ENCODE measurements at regions not wholly inside any gene's neighbourhood (a gene's known extent, or its start where the extent isn't known, plus 50 kb on each side); places are given as distances from the start of the nearest gene placed in this dataset.

GRCh38 chr21:24197132-24197643 lies 1410.1 kb downstream of the MRPL39 start:
- no peak for DNase-seq

GRCh38 chr21:24188506-24188905 lies 1418.8 kb downstream of the MRPL39 start:
- no peak for DNase-seq

- no peak for DNase-seq
These were observed 1424.2 kb downstream of the MRPL39 start for GRCh38 chr21:24183077-24183476.

GRCh38 chr21:24179110-24179509 lies 1428.2 kb downstream of the MRPL39 start:
- no peak for DNase-seq

- DNase-seq, result no peak
These were observed 1432.2 kb downstream of the MRPL39 start for GRCh38 chr21:24175106-24175505.

- DNase-seq, result no peak
These were observed 1435.5 kb downstream of the MRPL39 start for GRCh38 chr21:24171736-24172135.

GRCh38 chr21:24163539-24163938 lies 1443.7 kb downstream of the MRPL39 start:
- DNase-seq, result no peak

- no peak for DNase-seq
These were observed 1446.8 kb downstream of the MRPL39 start for GRCh38 chr21:24160528-24160927.

GRCh38 chr21:24153137-24153536 lies 1454.1 kb downstream of the MRPL39 start:
- no peak for DNase-seq

- DNase-seq, result no peak
These were observed 1456.5 kb downstream of the MRPL39 start for GRCh38 chr21:24150753-24151152.

- DNase-seq, result no peak
These were observed 1458.8 kb downstream of the MRPL39 start for GRCh38 chr21:24148461-24148860.

GRCh38 chr21:24147674-24148073 lies 1459.6 kb downstream of the MRPL39 start:
- no peak for DNase-seq

GRCh38 chr21:24131056-24131455 lies 1476.2 kb downstream of the MRPL39 start:
- no peak for DNase-seq

GRCh38 chr21:24127651-24128050 lies 1479.6 kb downstream of the MRPL39 start:
- DNase-seq, result no peak

- no peak for DNase-seq
These were observed 1483.5 kb downstream of the MRPL39 start for GRCh38 chr21:24123785-24124184.

GRCh38 chr21:24118738-24119459 lies 1488.4 kb downstream of the MRPL39 start:
- DNase-seq, result no peak

GRCh38 chr21:24115141-24115540 lies 1492.1 kb downstream of the MRPL39 start:
- no peak for DNase-seq

- DNase-seq, result no peak
These were observed 1495.3 kb downstream of the MRPL39 start for GRCh38 chr21:24112020-24112419.

GRCh38 chr21:24110846-24111245 lies 1496.4 kb downstream of the MRPL39 start:
- DNase-seq, result no peak

- no peak for DNase-seq
These were observed 1510.1 kb downstream of the MRPL39 start for GRCh38 chr21:24097181-24097580.

GRCh38 chr21:24096651-24097050 lies 1510.6 kb downstream of the MRPL39 start:
- no peak for DNase-seq

- DNase-seq, result no peak
These were observed 1514.2 kb downstream of the MRPL39 start for GRCh38 chr21:24093032-24093431.

GRCh38 chr21:24076179-24076578 lies 1531.1 kb downstream of the MRPL39 start:
- DNase-seq, result no peak

- no peak for DNase-seq
These were observed 1551.6 kb downstream of the MRPL39 start for GRCh38 chr21:24055696-24056095.

GRCh38 chr21:24050231-24050630 lies 1557.0 kb downstream of the MRPL39 start:
- no peak for DNase-seq

Data from activated T-cell treated with anti-CD3 and anti-CD28 coated beads, Interleukin-2, amount 50 U/mL, for 48 hours (primary cell).